GM12878 (cell line): ENCODE measurements at regions not wholly inside any gene's neighbourhood (a gene's known extent, or its start where the extent isn't known, plus 50 kb on each side); places are given as distances from the start of the nearest gene placed in this dataset.

Source experiments
- ATAC-seq: fragments of 200-7000 bp; cut with Tn5 transposase; 3 replicates; pipeline ENCODE4 v1.9.1; 2020; ENCODE audit warnings: mild to moderate bottlenecking, moderate library complexity
- BruUV-seq: library from RNA; stranded (reverse); fragments of 400-500 nt; replicated peaks from 2 replicates; lab custom pipeline; 2021; lab: Mats Ljungman, UMichigan
- CTCF ChIA-PET: fragments of 300-600 bp; sonication (Branson Sonifier 250); formaldehyde crosslinking; extraction: SDS; loops from one replicate; lab custom pipeline; 2021; ENCODE audit warnings: inconsistent platforms; lab: Yijun Ruan, JAX
- POLR2A ChIA-PET: fragments of 350-600 bp; formaldehyde crosslinking; extraction: SDS; loops from one replicate; lab custom pipeline; 2021; ENCODE audit warnings: inconsistent platforms; lab: Charles Lee
- RAD21 ChIA-PET: fragments of 300-600 bp; sonication (Branson Sonifier 250); formaldehyde crosslinking; loops from one replicate; lab custom pipeline; 2023; ENCODE audit warnings: antibody characterized with exemption; ENCODE audit not compliant: unreplicated experiment; lab: Charles Lee
- SMC1A ChIA-PET: fragments of 300-600 bp; sonication (Branson Sonifier 250); formaldehyde crosslinking; loops from one replicate; lab custom pipeline; 2023; ENCODE audit not compliant: unreplicated experiment, uncharacterized antibody; lab: Charles Lee
- DNase-seq: peaks from one replicate; pipeline ENCODE4 v3.0.0-alpha.2; 2011; ENCODE audit warnings: low read depth, low spot score
- FAIRE-seq: peaks from 3 replicates; lab custom pipeline; 2011; peaks lifted over from hg19 to GRCh38; lab: Jason Lieb, UNC
- H2AFZ ChIP-seq: 2 replicates; pipeline ENCODE4 v1.6.0; 2011; ENCODE audit warnings: low read depth, low read length, control low read depth; ENCODE audit not compliant: control insufficient read depth
- H3K27ac ChIP-seq: 2 replicates; pipeline ENCODE4 v1.5.1; 2011; ENCODE audit warnings: control low read depth; ENCODE audit not compliant: control insufficient read depth, insufficient read depth
- H3K27me3 ChIP-seq, 2 experiments: replicated peaks in 1 of 2; 2 replicates each; pipeline versions ENCODE4 v1.6.0 to v1.6.1; 2011; ENCODE audit warnings: low read length in 1 of 2; ENCODE audit not compliant: control insufficient read depth in 2 of 2, insufficient read depth in 2 of 2
- H3K36me3 ChIP-seq, 2 experiments: 2 replicates each; pipeline ENCODE4 v1.5.1; 2011; ENCODE audit warnings: low read length in 1 of 2; ENCODE audit not compliant: control insufficient read depth in 2 of 2, insufficient read depth in 2 of 2
- H3K4me1 ChIP-seq: 2 replicates; pipeline ENCODE4 v1.6.1; 2011; ENCODE audit warnings: mild to moderate bottlenecking, low read length, moderate library complexity, mixed read lengths; ENCODE audit not compliant: control insufficient read depth, insufficient read depth
- H3K4me2 ChIP-seq: 2 replicates; pipeline ENCODE4 v1.6.0; 2011; ENCODE audit warnings: control low read depth; ENCODE audit not compliant: control insufficient read depth, insufficient read depth
- H3K4me3 ChIP-seq: fragments of 200-600 bp; sonication (generic); 2 replicates; pipeline ENCODE4 v1.5.1; 2016
- H3K79me2 ChIP-seq: 2 replicates; pipeline ENCODE4 v1.6.0; 2011; ENCODE audit warnings: low read length; ENCODE audit not compliant: control insufficient read depth, insufficient read depth
- H3K9ac ChIP-seq: 2 replicates; pipeline ENCODE4 v1.8.0; 2011; ENCODE audit warnings: low read length, control low read depth, mixed read lengths; ENCODE audit not compliant: control insufficient read depth, insufficient read depth
- H3K9me3 ChIP-seq: replicated peaks from 3 replicates; pipeline ENCODE4 v1.5.1; 2011; ENCODE audit warnings: mild to moderate bottlenecking, low read length; ENCODE audit not compliant: control insufficient read depth, insufficient read depth
- H4K20me1 ChIP-seq: 2 replicates; pipeline ENCODE4 v1.6.0; 2011; ENCODE audit not compliant: control insufficient read depth, insufficient read depth
- E2F4 ChIP-seq: IDR thresholded peaks from 2 replicates; pipeline ENCODE4 v1.6.1; 2012; ENCODE audit warnings: low read depth, low read length, improper control_type of control experiment
- HDAC2 ChIP-seq: fragments of 200-600 bp; sonication (generic); IDR thresholded peaks from 2 replicates; pipeline ENCODE4 v1.6.1; 2017
- IKZF1 ChIP-seq: fragments of 450-650 bp; conservative IDR thresholded peaks from 2 replicates; pipeline ENCODE4 v1.6.1; 2017; ENCODE audit warnings: antibody characterized with exemption, mild to moderate bottlenecking
- IRF5 ChIP-seq: fragments of 450-650 bp; IDR thresholded peaks from 2 replicates; pipeline ENCODE4 v1.6.1; 2017; ENCODE audit warnings: borderline replicate concordance
- MEF2A ChIP-seq: IDR thresholded peaks from 2 replicates; pipeline ENCODE4 v1.6.1; 2011; ENCODE audit warnings: low read depth, mild to moderate bottlenecking, low read length, moderate library complexity; ENCODE audit not compliant: insufficient read depth
- MEF2B ChIP-seq: fragments of 450-650 bp; IDR thresholded peaks from 2 replicates; pipeline ENCODE4 v1.6.1; 2018; ENCODE audit warnings: mild to moderate bottlenecking, moderate library complexity; ENCODE audit not compliant: partially characterized antibody, poor library complexity, severe bottlenecking
- MYB ChIP-seq: fragments of 150-350 bp; IDR thresholded peaks from 2 replicates; pipeline ENCODE4 v1.6.1; 2014; ENCODE audit warnings: mild to moderate bottlenecking, low read depth, low read length, borderline replicate concordance
- NFXL1 ChIP-seq: fragments of 450-650 bp; IDR thresholded peaks from 2 replicates; pipeline ENCODE4 v1.6.1; 2017; ENCODE audit warnings: antibody characterized with exemption, mild to moderate bottlenecking, borderline replicate concordance
- NKRF ChIP-seq: fragments of 450-650 bp; conservative IDR thresholded peaks from 2 replicates; pipeline ENCODE4 v1.6.1; 2017; ENCODE audit warnings: mild to moderate bottlenecking, moderate library complexity
- PBX3 ChIP-seq: IDR thresholded peaks from 2 replicates; pipeline ENCODE4 v1.6.1; 2011; ENCODE audit warnings: mild to moderate bottlenecking, low read depth, low read length, moderate library complexity; ENCODE audit not compliant: insufficient replicate concordance
- POLR2AphosphoS5 ChIP-seq: IDR thresholded peaks from 2 replicates; pipeline ENCODE4 v1.6.1; 2011; ENCODE audit warnings: mild to moderate bottlenecking, low read length, inconsistent platforms
- RUNX3 ChIP-seq: IDR thresholded peaks from 2 replicates; pipeline ENCODE4 v1.6.1; 2012; ENCODE audit warnings: low read length, inconsistent platforms
- ZNF217 ChIP-seq: fragments of 450-650 bp; IDR thresholded peaks from 2 replicates; pipeline ENCODE4 v1.6.1; 2017; ENCODE audit warnings: antibody characterized with exemption, mild to moderate bottlenecking
- ZNF274 ChIP-seq: IDR thresholded peaks from one replicate; pipeline ENCODE4 v1.8.0; 2011; ENCODE audit not compliant: insufficient read length, insufficient read depth
- WGBS: methylation state at CpG from one replicate; pipeline ENCODE4 v1.1.6; 2016; ENCODE audit warnings: low lambda C conversion rate; ENCODE audit not compliant: insufficient replicate concordance, insufficient coverage; ENCODE audit errors: missing lambda C conversion rate; 5-methylcytosine and 5-hydroxymethylcytosine counted together
- in situ Hi-C: fragments of 300-500 bp; cut with MboI; formaldehyde crosslinking; loops from 9 replicates; pipeline ENCODE4 v1.14.3; 2018; ENCODE audit warnings: mixed read lengths
- intact Hi-C: fragments of 100-400 bp; cut with micrococcal nuclease; formaldehyde crosslinking; loops from one replicate; pipeline ENCODE4 v1.14.2; 2022; ENCODE audit not compliant: unreplicated experiment

- Histone ChIP-seq H3K27me3 (no peaks in the 10 kb centered on the region), H2AFZ (no peak overlapping the region), H3K9me3 (no peaks in the 10 kb centered on the region), H3K4me3 (no peak overlapping the region), H3K4me2 (no peak overlapping the region), H4K20me1 (no peaks in the 10 kb centered on the region), H3K4me1 (no peaks in the 10 kb centered on the region), H3K36me3 (no peaks in the 10 kb centered on the region), H3K79me2 (no peaks in the 10 kb centered on the region), H3K27ac (no peak overlapping the region), H3K9ac (no peak overlapping the region)
- WGBS = 0% methylated on average over 1 of the region's 1 CpG
- no peak for DNase-seq
- in situ Hi-C loops (no loop called here), intact Hi-C loops (no loop called here)
- RAD21 ChIA-PET = no interaction called here
- POLR2A ChIA-PET = no interaction called here
- no peak for TF ChIP-seq ZNF274
- TF ChIP-seq IKZF1 = no peak
- no peak for TF ChIP-seq HDAC2
- no peak for TF ChIP-seq NKRF
- no peak for TF ChIP-seq PBX3
- no peak for TF ChIP-seq NFXL1
- TF ChIP-seq MEF2B = no peak
- no peak for TF ChIP-seq RUNX3
- TF ChIP-seq MYB = no peak
- TF ChIP-seq POLR2AphosphoS5 = no peak
- TF ChIP-seq IRF5 = no peak
- no peak for TF ChIP-seq ZNF217
- TF ChIP-seq MEF2A = no peak
- TF ChIP-seq E2F4 = no peak
- no peak for FAIRE-seq
- SMC1A ChIA-PET = no interaction called here
- CTCF ChIA-PET = no interaction called here
- no TSS peak for BruUV-seq
- ATAC-seq = no peak
Observed at GRCh38 chr5:128708841-128709240, 170.8 kb upstream of the FBN2 start.
